Gastrocnemius medialis (tissue), 4 donors: ENCODE measurements at regions not wholly inside any gene's neighbourhood (a gene's known extent, or its start where the extent isn't known, plus 50 kb on each side); places are given as distances from the start of the nearest gene placed in this dataset.

Experiments
- ATAC-seq, 2 donors: fragments of 150-250 bp; one replicate each; pipeline ENCODE4 v1.9.1; 2016
- DNase-seq, 2 donors: peaks; one replicate each; pipeline ENCODE4 v3.0.0-alpha.2; 2019
- H3K27ac ChIP-seq, 4 donors: fragments of 200-600 bp; sonication (generic); 1 replicate in 1 of 4; 2 replicates in 3 of 4; pipeline ENCODE4 v1.5.1; 2016 to 2018; ENCODE audit warnings: mild to moderate bottlenecking in 2 of 4, moderate library complexity in 1 of 4
- H3K27me3 ChIP-seq, 3 donors: fragments of 200-600 bp; sonication (generic) in 2 of 3; 1 replicate in 1 of 3; 2 replicates in 2 of 3; pipeline versions ENCODE4 v1.5.1 to v1.6.0; 2016 to 2019; ENCODE audit warnings: mild to moderate bottlenecking in 1 of 3, moderate library complexity in 1 of 3
- H3K36me3 ChIP-seq, 2 donors: fragments of 200-600 bp; sonication (generic) in 1 of 2; one replicate each; pipeline ENCODE4 v1.5.1; 2017 to 2018
- H3K4me1 ChIP-seq, 2 donors: fragments of 200-600 bp; sonication (generic) in 1 of 2; one replicate each; pipeline ENCODE4 v1.5.1; 2016 to 2017; ENCODE audit warnings: mild to moderate bottlenecking in 2 of 2
- H3K4me3 ChIP-seq, 4 donors: fragments of 200-600 bp; sonication (generic) in 3 of 4; 1 replicate in 1 of 4; 2 replicates in 3 of 4; pipeline ENCODE4 v1.5.1; 2016 to 2019; ENCODE audit warnings: mild to moderate bottlenecking in 2 of 4
- H3K9me3 ChIP-seq, 3 donors: fragments of 200-600 bp; sonication (generic) in 2 of 3; 1 replicate in 1 of 3; 2 replicates in 2 of 3; pipeline ENCODE4 v1.5.1; 2016 to 2019
- POLR2A ChIP-seq, 2 donors: fragments of 450-650 bp; IDR thresholded peaks; one replicate each; pipeline ENCODE4 v1.6.1; 2017; ENCODE audit warnings: antibody characterized with exemption in 2 of 2, mild to moderate bottlenecking in 2 of 2, moderate library complexity in 2 of 2
- in situ Hi-C, 4 donors: fragments of 200-750 bp; cut with MboI; loops; one replicate each; pipeline versions ENCODE4 v1.15.0 to v1.8.0; 2017; ENCODE audit warnings: low sequenced_read_pairs in 4 of 4
- intact Hi-C: fragments of 100-400 bp; cut with DNase I; formaldehyde crosslinking; loops from one replicate; pipeline ENCODE4 v1.15.1; 2023; ENCODE audit warnings: low total_unique reads
- TF ChIP-seq, protein P1 (sequence below), 5 experiments: fragments of 450-650 bp in 3 of 5; fragments of 200-600 bp in 2 of 5; sonication (generic) in 2 of 5; IDR thresholded peaks in 4 of 5; conservative IDR thresholded peaks in 1 of 5; 1 replicate in 4 of 5; 2 replicates in 1 of 5; pipeline ENCODE4 v1.5.1; 2016 to 2019; ENCODE audit warnings: antibody characterized with exemption in 5 of 5, mild to moderate bottlenecking in 3 of 5, moderate library complexity in 3 of 5

DNA sequence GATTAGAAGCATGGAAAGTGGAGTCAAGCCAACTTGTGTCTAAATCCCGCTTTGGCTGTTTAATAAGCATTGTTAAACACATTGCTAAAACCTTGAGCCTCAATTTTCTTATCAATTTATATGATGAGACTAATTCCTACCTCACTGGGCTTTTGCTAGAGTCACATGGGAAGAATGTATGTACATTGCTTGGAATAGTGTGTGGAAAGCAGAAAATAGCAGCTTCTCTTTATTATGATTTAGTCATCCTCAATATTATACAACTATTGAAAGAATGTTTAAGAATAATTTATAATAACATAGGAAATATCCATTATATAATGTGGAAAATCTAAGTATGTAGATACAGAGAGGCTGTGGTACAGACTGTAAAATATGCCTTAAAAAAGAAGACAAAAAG, 313.0 kb upstream of the CDYL start:
- no peaks in the 10 kb centered on the region for H3K9me3 ChIP-seq
- no peaks in the 10 kb centered on the region for H3K36me3 ChIP-seq
- H3K4me1 ChIP-seq = peaks cover 18 to 22% of the 10 kb centered on the region in 2 donors
- TF ChIP-seq, protein P1, sequence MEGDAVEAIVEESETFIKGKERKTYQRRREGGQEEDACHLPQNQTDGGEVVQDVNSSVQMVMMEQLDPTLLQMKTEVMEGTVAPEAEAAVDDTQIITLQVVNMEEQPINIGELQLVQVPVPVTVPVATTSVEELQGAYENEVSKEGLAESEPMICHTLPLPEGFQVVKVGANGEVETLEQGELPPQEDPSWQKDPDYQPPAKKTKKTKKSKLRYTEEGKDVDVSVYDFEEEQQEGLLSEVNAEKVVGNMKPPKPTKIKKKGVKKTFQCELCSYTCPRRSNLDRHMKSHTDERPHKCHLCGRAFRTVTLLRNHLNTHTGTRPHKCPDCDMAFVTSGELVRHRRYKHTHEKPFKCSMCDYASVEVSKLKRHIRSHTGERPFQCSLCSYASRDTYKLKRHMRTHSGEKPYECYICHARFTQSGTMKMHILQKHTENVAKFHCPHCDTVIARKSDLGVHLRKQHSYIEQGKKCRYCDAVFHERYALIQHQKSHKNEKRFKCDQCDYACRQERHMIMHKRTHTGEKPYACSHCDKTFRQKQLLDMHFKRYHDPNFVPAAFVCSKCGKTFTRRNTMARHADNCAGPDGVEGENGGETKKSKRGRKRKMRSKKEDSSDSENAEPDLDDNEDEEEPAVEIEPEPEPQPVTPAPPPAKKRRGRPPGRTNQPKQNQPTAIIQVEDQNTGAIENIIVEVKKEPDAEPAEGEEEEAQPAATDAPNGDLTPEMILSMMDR (IDR thresholded peaks at IDR 0.05 in 4 of 5, conservative IDR thresholded peaks at IDR 0.05 in 1 of 5) = no peak
- no peak for TF ChIP-seq POLR2A (IDR thresholded peaks at IDR 0.05)
- H3K27me3 ChIP-seq = no peaks in the 10 kb centered on the region
- in situ Hi-C loops (no loop called here), intact Hi-C loops (loop anchor here (5.0 kb wide), 1 partner anchor 61 kb away; no protein-coding TSS in a partner anchor)
- no peak overlapping the region for H3K27ac ChIP-seq
- no peak overlapping the region for H3K4me3 ChIP-seq
- ATAC-seq (no peak), DNase-seq (no peak)

DNA sequence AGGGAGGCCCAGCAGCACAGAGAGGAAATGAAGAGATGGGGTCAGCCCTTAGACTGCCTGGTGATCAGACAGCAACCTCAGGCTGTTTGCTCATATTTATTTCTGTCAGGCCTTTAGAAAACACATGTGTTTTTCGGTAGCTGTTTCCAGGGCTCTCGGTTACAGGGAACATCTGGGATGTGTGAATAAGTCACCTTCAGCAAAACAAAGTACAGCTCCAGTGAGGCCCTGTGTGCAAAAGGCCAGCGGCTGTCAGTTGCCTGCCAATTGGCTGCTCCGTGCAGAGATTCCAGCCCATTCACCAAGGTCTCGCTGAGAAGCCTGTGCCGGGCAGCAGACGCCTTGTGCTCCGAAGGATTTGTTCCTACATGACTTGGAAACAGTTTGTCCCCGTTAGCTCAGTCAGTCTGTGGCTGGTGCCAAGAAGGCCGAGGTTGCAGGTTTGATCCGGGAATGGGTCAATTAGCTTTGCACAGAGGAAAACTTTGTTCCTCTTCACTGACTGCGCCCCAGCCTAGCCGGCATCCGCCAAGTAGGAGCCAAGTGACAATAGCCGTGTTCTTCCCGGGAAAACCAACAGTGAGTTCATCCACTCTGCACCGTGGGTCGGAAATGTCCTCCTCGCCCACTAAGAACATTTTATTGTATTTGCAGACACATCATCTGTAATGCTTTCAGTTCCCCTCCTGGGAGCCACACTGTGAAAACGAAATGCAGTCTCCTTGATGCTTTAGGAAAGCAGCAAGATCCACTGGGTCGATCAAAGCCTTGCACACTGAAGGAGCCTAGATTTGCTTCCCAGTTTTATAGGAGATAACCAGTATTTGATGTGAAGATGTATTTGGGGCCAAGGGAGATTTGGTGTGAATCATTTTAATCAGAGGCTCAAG, 315.4 kb upstream of the CDYL start:
- Histone ChIP-seq H3K9me3 (no peaks in the 10 kb centered on the region), H3K4me3 (peak overlapping the region in 2 of 4 donors; percentile 7 to 19), H3K27ac (peak overlapping the region; percentile 38 to 72 (median 68)), H3K4me1 (peaks cover 18 to 22% of the 10 kb centered on the region in 2 donors), H3K27me3 (no peaks in the 10 kb centered on the region), H3K36me3 (no peaks in the 10 kb centered on the region)
- in situ Hi-C loops = no loop called here
- intact Hi-C loops = loop anchor here (2.0 to 5.0 kb wide), 3 partner anchors 59 to 138 kb away; no protein-coding TSS in a partner anchor
- peak; percentile 67 to 77 for DNase-seq
- TF ChIP-seq POLR2A (IDR thresholded peaks at IDR 0.05) = peak in 1 of 2 donors; percentile 32
- TF ChIP-seq, protein P1 (IDR thresholded peaks at IDR 0.05 in 4 of 5, conservative IDR thresholded peaks at IDR 0.05 in 1 of 5) = no peak
- peak; percentile 84 to 90 for ATAC-seq

DNA sequence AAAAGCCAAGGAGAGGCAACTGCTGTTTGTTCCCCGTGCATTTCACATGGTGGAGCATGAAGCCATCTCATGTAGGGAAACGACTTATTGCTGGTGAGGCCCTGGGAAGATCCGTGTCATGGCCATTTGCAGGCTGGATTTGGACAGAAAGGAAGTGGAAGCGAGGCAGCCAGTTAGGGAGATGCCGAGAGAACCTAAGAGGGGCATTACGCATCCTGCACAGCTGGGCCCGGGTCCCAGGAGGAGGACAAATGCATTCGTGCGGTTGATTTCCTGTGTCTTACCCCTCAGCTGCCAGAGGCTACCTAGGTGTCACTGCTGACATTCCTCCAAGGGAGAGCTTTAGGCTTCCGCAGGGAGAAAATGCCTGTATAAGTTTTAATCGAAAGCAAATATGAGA, 316.2 kb upstream of the CDYL start:
- ATAC-seq (no peak), DNase-seq (no peak)
- Histone ChIP-seq H3K27ac (peak overlapping the region; percentile 38 to 72 (median 68)), H3K36me3 (no peaks in the 10 kb centered on the region), H3K27me3 (no peaks in the 10 kb centered on the region), H3K4me3 (no peak overlapping the region), H3K9me3 (no peaks in the 10 kb centered on the region), H3K4me1 (peaks cover 18 to 22% of the 10 kb centered on the region in 2 donors)
- in situ Hi-C loops (no loop called here), intact Hi-C loops (loop anchor here (2.0 to 5.0 kb wide), 3 partner anchors 58 to 137 kb away; no protein-coding TSS in a partner anchor)
- no peak for TF ChIP-seq POLR2A (IDR thresholded peaks at IDR 0.05)
- TF ChIP-seq, protein P1 (IDR thresholded peaks at IDR 0.05 in 4 of 5, conservative IDR thresholded peaks at IDR 0.05 in 1 of 5) = no peak

DNA sequence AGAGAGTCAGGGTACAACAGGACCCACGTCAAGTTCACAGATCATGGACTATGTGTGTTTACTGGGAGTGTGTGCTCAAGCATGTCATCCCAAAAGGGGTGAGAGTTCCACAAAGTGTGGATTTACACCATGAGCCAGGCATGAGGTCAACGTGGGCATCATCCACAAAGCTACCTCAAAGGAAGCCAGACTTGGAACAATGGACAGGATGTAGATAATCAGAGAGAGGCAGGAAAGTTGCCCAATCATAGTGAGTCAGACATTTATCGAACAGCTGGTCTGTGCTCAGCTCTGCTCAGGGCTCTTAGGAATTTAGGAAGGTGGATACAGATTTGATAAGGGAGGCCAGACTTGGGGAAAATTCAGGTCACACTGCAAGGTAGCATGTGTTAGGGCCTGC, 317.2 kb upstream of the CDYL start:
- TF ChIP-seq POLR2A (IDR thresholded peaks at IDR 0.05) = no peak
- DNase-seq (no peak), ATAC-seq (peak; percentile 18 to 46)
- H3K4me3 ChIP-seq = no peak overlapping the region
- peaks cover 18 to 22% of the 10 kb centered on the region in 2 donors for H3K4me1 ChIP-seq
- in situ Hi-C loops = no loop called here
- H3K9me3 ChIP-seq = no peaks in the 10 kb centered on the region
- peak overlapping the region in 2 of 4 donors; percentile 68 to 69 for H3K27ac ChIP-seq
- H3K36me3 ChIP-seq = no peaks in the 10 kb centered on the region
- no peaks in the 10 kb centered on the region for H3K27me3 ChIP-seq
- intact Hi-C loops = no loop called here

DNA sequence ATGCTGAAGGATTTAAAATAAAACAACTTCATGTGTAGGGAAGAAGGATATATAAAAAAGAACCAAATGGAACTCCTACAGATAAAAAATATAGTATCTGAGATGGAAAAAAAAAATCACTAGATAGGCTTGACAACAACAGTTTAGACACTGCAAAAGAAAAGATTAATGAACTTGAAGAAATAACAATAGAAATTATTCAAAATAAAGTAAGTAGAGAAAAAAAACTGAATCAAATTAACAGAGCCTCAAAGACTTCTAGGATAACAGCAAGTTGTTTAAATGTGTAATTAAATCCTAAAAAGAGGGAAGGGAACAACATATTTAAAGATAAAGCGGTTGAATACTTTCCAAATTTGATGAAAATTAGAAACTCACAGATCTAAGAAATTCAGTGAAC, 316.3 kb upstream of the ECI2 start:
- ATAC-seq (no peak), DNase-seq (no peak)
- in situ Hi-C loops = no loop called here
- no peaks in the 10 kb centered on the region for H3K9me3 ChIP-seq
- H3K4me1 ChIP-seq = peaks cover 6 to 7% of the 10 kb centered on the region in 2 donors
- no peaks in the 10 kb centered on the region for H3K27me3 ChIP-seq
- no peak overlapping the region for H3K27ac ChIP-seq
- H3K4me3 ChIP-seq = no peak overlapping the region
- no peaks in the 10 kb centered on the region for H3K36me3 ChIP-seq
- intact Hi-C loops = loop anchor here (2.0 kb wide), 1 partner anchor 47 kb away; no protein-coding TSS in a partner anchor
- TF ChIP-seq, protein P1 (IDR thresholded peaks at IDR 0.05 in 4 of 5, conservative IDR thresholded peaks at IDR 0.05 in 1 of 5) = no peak
- TF ChIP-seq POLR2A (IDR thresholded peaks at IDR 0.05) = no peak
